Testis (tissue), 2 donors: ENCODE measurements at regions not wholly inside any gene's neighbourhood (a gene's known extent, or its start where the extent isn't known, plus 50 kb on each side); places are given as distances from the start of the nearest gene placed in this dataset.

Experiments
- CTCF ChIP-seq, 3 experiments: fragments of 450-650 bp in 2 of 3; fragments of 200-600 bp in 1 of 3; sonication (generic) in 1 of 3; IDR thresholded peaks; one replicate each; pipeline ENCODE4 v1.5.1; 2016 to 2019; ENCODE audit warnings: antibody characterized with exemption in 3 of 3, mild to moderate bottlenecking in 2 of 3, moderate library complexity in 1 of 3
- POLR2A ChIP-seq: fragments of 450-650 bp; IDR thresholded peaks from one replicate; pipeline ENCODE4 v1.6.1; 2017; ENCODE audit warnings: antibody characterized with exemption, mild to moderate bottlenecking, moderate library complexity

- TF ChIP-seq POLR2A (no peak), CTCF (IDR thresholded peaks at IDR 0.05) (no peak)
These were observed 1226.6 kb downstream of the PCDH9 start for GRCh38 chr13:66003558-66003957.
